Suprapubic skin (tissue), 4 donors: ENCODE measurements at regions not wholly inside any gene's neighbourhood (a gene's known extent, or its start where the extent isn't known, plus 50 kb on each side); places are given as distances from the start of the nearest gene placed in this dataset.
A peak's percentile ranks its signal among the peaks of the same experiment; 100 is the strongest.

Experiments used
- DNase-seq, 2 donors: peaks; one replicate each; pipeline ENCODE4 v3.0.0-alpha.2; 2019; ENCODE audit warnings: low spot score in 2 of 2
- H3K27ac ChIP-seq: fragments of 200-600 bp; sonication (generic); one replicate; pipeline ENCODE4 v1.5.1; 2019
- H3K27me3 ChIP-seq: fragments of 200-600 bp; sonication (generic); one replicate; pipeline ENCODE4 v1.5.1; 2019
- H3K36me3 ChIP-seq: fragments of 200-600 bp; sonication (generic); one replicate; pipeline ENCODE4 v1.5.1; 2019
- H3K4me1 ChIP-seq: fragments of 200-600 bp; sonication (generic); one replicate; pipeline ENCODE4 v1.5.1; 2019
- H3K4me3 ChIP-seq: fragments of 200-600 bp; sonication (generic); one replicate; pipeline ENCODE4 v1.5.1; 2019; ENCODE audit warnings: mild to moderate bottlenecking
- H3K9me3 ChIP-seq: fragments of 200-600 bp; sonication (generic); one replicate; pipeline ENCODE4 v1.5.1; 2019
- CTCF ChIP-seq, 2 donors: fragments of 200-600 bp in 1 of 2; fragments of 450-650 bp in 1 of 2; sonication (generic) in 1 of 2; IDR thresholded peaks; one replicate each; pipeline ENCODE4 v1.5.1; 2016 to 2019; ENCODE audit warnings: antibody characterized with exemption in 2 of 2, mild to moderate bottlenecking in 1 of 2, moderate library complexity in 1 of 2
- EP300 ChIP-seq: sonication (generic); formaldehyde crosslinking; IDR thresholded peaks from one replicate; pipeline ENCODE4 v1.6.1; 2017; ENCODE audit warnings: antibody characterized with exemption
- POLR2A ChIP-seq, 2 donors: fragments of 450-650 bp; IDR thresholded peaks; one replicate each; pipeline ENCODE4 v1.6.1; 2017; ENCODE audit warnings: antibody characterized with exemption in 2 of 2, mild to moderate bottlenecking in 2 of 2, moderate library complexity in 2 of 2
- POLR2AphosphoS5 ChIP-seq, 3 donors: sonication (generic); formaldehyde crosslinking; IDR thresholded peaks; one replicate each; pipeline ENCODE4 v1.6.1; 2017; ENCODE audit warnings: antibody characterized with exemption in 3 of 3
- WGBS: methylation state at CpG from one replicate; pipeline ENCODE4 v1.1.5; 2018; 5-methylcytosine and 5-hydroxymethylcytosine counted together

- peak; percentile 90 to 94 for DNase-seq
- TF ChIP-seq POLR2AphosphoS5 (IDR thresholded peaks at IDR 0.05) (peak in 1 of 3 donors; percentile 82), EP300 (peak; percentile 57), CTCF (IDR thresholded peaks at IDR 0.05) (no peak)
- Histone ChIP-seq H3K4me1 (peaks cover 78% of the 10 kb centered on the region), H3K9me3 (no peaks in the 10 kb centered on the region), H3K27me3 (no peaks in the 10 kb centered on the region), H3K36me3 (no peaks in the 10 kb centered on the region), H3K4me3 (no peak overlapping the region), H3K27ac (peak overlapping the region; percentile 85)
- WGBS, result 55% methylated on average over 8 of the region's 19 CpGs
These were observed 80.3 kb downstream of the CPN2 start for GRCh38 chr3:194270627-194271459.

DNA sequence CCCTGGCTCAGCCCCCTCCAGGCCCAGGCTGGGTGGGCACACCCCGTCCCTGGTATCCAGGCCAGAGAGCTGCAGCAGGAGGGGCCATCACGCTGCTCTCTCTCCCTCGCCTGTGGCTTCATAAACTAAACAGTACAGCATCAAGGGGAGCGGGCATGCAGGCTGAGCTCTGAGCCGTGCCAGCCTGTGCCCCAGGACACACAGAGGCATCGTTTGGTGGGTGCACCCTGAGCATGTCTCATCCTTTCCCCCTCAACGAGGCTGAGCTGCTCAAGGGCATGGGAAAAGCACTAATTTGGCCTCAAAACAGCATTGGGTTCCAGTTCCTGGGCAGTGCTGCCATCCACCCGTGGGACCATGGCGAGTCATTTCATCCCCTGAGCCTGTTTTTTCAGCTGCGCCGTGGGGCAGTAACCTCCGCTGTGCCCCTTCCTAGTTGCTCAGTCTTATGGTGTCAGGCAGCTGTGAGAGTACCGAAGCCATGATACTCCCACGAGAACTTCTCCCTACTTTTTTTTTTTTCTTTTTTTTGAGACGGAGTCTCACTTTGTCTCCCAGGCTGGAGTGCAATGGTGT lies 79.6 kb downstream of the CPN2 start:
- TF ChIP-seq CTCF (IDR thresholded peaks at IDR 0.05) (no peak), POLR2A (IDR thresholded peaks at IDR 0.05) (no peak), EP300 (no peak), POLR2AphosphoS5 (IDR thresholded peaks at IDR 0.05) (no peak)
- Histone ChIP-seq H3K9me3 (no peaks in the 10 kb centered on the region), H3K27ac (peak overlapping the region; percentile 85), H3K4me1 (peaks cover 78% of the 10 kb centered on the region), H3K27me3 (no peaks in the 10 kb centered on the region), H3K36me3 (no peaks in the 10 kb centered on the region), H3K4me3 (no peak overlapping the region)
- DNase-seq, result no peak
- WGBS, result 43% methylated on average over 13 of the region's 15 CpGs

DNA sequence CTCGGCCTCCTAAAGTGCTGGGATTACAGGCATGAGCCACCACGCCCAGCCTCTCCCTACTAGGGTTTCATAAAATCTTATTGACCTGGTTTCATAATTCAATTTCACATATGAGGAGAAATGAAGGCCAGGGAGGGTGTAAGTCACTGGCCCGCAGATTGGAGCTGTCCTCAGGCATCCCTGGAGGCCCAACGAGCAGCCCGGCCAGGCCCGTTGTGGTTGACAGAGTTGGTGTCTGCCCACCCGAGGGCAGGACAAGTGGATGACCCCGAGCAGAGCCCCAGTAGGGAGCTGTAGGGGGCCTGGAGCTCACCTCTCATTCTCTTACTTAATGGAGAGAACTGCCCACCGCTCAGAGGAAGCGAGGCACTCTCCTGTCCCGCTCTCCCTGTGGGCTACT lies 78.9 kb downstream of the CPN2 start:
- DNase-seq, result peak; percentile 73 to 77
- Histone ChIP-seq H3K27ac (peak overlapping the region; percentile 85), H3K4me3 (no peak overlapping the region), H3K4me1 (peaks cover 84% of the 10 kb centered on the region), H3K9me3 (no peaks in the 10 kb centered on the region), H3K36me3 (no peaks in the 10 kb centered on the region), H3K27me3 (no peaks in the 10 kb centered on the region)
- TF ChIP-seq POLR2AphosphoS5 (IDR thresholded peaks at IDR 0.05) (no peak), EP300 (no peak), POLR2A (IDR thresholded peaks at IDR 0.05) (no peak), CTCF (IDR thresholded peaks at IDR 0.05) (no peak)
- 75% methylated on average over 11 of the region's 11 CpGs for WGBS

- no peaks in the 10 kb centered on the region for H3K27me3 ChIP-seq
- TF ChIP-seq POLR2A (IDR thresholded peaks at IDR 0.05), result no peak
- TF ChIP-seq POLR2AphosphoS5 (IDR thresholded peaks at IDR 0.05), result peak in 1 of 3 donors; percentile 12
- no peak for TF ChIP-seq EP300
- no peak for TF ChIP-seq CTCF (IDR thresholded peaks at IDR 0.05)
- H3K27ac ChIP-seq, result peak overlapping the region; percentile 85
- H3K4me1 ChIP-seq, result peaks cover 89% of the 10 kb centered on the region
- DNase-seq, result peak; percentile 81 to 84
- H3K4me3 ChIP-seq, result no peak overlapping the region
- H3K9me3 ChIP-seq, result no peaks in the 10 kb centered on the region
- WGBS, result 56% methylated on average over 31 of the region's 32 CpGs
- H3K36me3 ChIP-seq, result no peaks in the 10 kb centered on the region
These were observed 78.0 kb downstream of the CPN2 start for GRCh38 chr3:194272861-194273742.
